ENCODE measurements at regions not wholly inside any gene's neighbourhood (a gene's known extent, or its start where the extent isn't known, plus 50 kb on each side); places are given as distances from the start of the nearest gene placed in this dataset.

DNA sequence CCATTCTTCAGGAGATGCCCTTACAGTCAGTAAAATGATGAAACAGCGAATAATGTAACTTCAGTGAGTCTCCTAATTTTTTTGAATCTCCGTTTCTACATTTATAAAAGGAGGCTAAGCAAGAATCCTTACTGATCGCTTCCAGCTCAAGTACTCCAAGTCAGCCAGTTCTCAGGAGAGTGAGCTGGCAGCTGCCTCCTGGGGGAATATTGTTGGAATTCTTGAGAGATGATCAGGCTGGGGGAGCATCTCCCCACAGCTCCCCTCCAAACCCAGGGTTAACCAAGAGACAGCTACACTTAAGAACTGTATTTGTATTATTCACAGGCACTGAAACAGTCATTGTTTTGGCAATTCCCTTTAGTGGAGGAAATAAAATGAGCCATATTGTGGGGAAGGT lies 89.1 kb upstream of the PCSK2 start:
- TF ChIP-seq KLF1 (tag by site-specific recombination; IDR thresholded peaks at IDR 0.05), result no peak
- no peak for TF ChIP-seq ZFP69B (tag by site-specific recombination; IDR thresholded peaks at IDR 0.05)
- TF ChIP-seq, protein P1, sequence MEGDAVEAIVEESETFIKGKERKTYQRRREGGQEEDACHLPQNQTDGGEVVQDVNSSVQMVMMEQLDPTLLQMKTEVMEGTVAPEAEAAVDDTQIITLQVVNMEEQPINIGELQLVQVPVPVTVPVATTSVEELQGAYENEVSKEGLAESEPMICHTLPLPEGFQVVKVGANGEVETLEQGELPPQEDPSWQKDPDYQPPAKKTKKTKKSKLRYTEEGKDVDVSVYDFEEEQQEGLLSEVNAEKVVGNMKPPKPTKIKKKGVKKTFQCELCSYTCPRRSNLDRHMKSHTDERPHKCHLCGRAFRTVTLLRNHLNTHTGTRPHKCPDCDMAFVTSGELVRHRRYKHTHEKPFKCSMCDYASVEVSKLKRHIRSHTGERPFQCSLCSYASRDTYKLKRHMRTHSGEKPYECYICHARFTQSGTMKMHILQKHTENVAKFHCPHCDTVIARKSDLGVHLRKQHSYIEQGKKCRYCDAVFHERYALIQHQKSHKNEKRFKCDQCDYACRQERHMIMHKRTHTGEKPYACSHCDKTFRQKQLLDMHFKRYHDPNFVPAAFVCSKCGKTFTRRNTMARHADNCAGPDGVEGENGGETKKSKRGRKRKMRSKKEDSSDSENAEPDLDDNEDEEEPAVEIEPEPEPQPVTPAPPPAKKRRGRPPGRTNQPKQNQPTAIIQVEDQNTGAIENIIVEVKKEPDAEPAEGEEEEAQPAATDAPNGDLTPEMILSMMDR (tag by site-specific recombination; IDR thresholded peaks at IDR 0.05), result no peak
- TF ChIP-seq, protein P2, sequence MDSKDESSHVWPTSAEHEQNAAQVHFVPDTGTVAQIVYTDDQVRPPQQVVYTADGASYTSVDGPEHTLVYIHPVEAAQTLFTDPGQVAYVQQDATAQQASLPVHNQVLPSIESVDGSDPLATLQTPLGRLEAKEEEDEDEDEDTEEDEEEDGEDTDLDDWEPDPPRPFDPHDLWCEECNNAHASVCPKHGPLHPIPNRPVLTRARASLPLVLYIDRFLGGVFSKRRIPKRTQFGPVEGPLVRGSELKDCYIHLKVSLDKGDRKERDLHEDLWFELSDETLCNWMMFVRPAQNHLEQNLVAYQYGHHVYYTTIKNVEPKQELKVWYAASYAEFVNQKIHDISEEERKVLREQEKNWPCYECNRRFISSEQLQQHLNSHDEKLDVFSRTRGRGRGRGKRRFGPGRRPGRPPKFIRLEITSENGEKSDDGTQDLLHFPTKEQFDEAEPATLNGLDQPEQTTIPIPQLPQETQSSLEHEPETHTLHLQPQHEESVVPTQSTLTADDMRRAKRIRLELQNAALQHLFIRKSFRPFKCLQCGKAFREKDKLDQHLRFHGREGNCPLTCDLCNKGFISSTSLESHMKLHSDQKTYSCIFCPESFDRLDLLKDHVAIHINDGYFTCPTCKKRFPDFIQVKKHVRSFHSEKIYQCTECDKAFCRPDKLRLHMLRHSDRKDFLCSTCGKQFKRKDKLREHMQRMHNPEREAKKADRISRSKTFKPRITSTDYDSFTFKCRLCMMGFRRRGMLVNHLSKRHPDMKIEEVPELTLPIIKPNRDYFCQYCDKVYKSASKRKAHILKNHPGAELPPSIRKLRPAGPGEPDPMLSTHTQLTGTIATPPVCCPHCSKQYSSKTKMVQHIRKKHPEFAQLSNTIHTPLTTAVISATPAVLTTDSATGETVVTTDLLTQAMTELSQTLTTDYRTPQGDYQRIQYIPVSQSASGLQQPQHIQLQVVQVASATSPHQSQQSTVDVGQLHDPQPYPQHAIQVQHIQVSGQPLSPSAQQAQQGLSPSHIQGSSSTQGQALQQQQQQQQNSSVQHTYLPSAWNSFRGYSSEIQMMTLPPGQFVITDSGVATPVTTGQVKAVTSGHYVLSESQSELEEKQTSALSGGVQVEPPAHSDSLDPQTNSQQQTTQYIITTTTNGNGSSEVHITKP (tag by site-specific recombination; IDR thresholded peaks at IDR 0.05), result no peak
- no peak for TF ChIP-seq KLF10 (tag by site-specific recombination; IDR thresholded peaks at IDR 0.05)
- TF ChIP-seq ZNF184 (tag by site-specific recombination; IDR thresholded peaks at IDR 0.05), result no peak

All from HEK293 (cell line).